NCI-H460 (cell line): ENCODE measurements at regions not wholly inside any gene's neighbourhood (a gene's known extent, or its start where the extent isn't known, plus 50 kb on each side); places are given as distances from the start of the nearest gene placed in this dataset.
"Not testable (repeated sequence)": the region's sequence is repeated elsewhere in the genome, so short reads cannot be mapped to it uniquely, and the experiment has no call there.

Experiments used
- DNase-seq: peaks from one replicate; pipeline ENCODE4 v3.0.0-alpha.2; 2016; ENCODE audit warnings: low read depth; ENCODE audit errors: extremely low read depth

DNA sequence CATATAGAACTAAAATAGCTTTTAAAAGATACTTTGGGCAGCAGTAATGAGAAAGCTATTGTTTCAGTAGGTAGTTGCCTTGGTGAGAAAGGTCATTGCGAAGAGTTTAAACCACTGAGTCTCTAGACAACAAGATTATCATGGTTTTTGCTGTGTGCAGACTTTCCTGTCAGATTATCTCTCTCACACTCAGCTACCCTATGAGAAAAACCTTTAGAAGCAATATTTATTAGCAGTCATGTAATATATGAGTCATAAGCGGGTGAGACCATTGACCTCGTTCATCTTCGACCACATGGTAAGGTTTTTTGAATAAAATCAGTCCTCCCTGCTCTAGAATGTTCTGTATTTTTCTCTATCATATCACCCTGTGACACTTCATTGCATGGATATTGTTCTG is 59.9 kb downstream of the GPR65 start:
- no peak for DNase-seq

GRCh38 chr14:88069677-88070076 is 64.7 kb downstream of the GPR65 start:
- no peak for DNase-seq

DNA sequence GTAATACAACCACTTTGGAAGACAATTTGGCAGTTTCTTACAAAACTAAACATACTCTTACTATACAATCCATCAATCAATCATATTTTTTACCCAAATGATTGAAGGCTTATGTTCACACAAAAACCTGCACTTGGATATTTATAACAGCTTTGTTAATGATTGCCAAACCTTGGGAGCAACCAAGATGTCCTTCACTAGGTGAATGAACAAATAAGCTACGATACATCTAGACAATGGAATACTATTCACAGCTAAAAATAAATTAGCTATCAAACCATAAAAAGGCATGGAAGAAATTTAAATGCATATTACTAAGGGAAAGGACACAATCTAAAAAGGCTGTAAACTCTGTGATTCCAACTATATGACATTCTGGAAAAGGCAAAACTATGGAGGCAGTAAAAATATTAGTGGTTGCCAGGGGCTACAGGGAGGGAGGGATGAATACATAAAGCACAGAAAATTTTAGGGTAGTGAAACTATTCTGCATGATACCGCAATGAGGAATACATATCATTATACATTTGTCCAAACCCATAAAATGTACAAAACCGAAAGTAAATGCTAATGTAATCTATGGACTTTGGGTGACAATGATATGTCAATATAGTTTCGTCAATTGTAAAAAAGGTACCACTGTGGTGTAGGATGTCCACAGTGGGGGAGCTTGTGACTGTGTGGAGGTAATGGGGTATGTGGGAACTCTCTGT is 70.5 kb downstream of the GPR65 start:
- no peak for DNase-seq

DNA sequence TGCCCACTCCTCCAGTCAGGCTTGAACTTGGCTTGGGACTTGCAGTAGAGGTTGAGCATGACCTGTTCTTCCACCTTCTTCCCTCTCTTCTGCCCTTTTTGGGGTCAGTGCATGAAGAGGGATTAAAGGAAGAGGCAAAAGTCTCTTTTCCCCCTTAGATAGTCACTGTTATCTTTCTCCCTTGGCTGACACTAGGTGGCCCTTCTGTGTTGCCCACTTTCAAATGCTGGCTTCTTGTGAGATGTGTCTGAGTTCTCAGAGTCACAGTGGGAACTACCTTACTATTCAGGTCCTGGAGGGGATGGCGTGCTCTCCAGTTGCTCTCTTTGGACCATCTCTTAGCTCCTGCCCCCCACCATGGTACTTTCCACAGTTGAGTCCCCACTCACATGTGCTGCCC is 73.6 kb downstream of the GPR65 start:
- DNase-seq = no peak

- DNase-seq = no peak
Observed at GRCh38 chr14:88079624-88080023, 74.7 kb downstream of the GPR65 start.

DNA sequence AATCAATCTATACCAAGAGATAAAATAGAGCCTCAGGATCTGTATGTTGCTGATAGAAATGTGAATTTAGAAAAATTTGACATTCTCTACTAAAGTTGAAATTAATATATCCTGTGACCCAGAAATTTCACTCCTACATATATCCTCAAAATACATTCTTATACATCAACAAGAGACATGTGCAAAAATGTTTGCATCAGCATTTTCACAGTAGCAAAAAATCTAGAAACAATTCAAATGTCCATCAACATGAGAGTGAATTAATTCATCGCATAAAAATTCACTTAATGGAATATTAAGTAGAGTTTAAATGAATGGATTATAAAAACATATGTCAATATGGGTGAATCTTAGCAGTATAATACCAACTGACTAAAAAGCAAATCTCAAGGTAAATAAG is 80.8 kb downstream of the GPR65 start:
- DNase-seq = no peak

GRCh38 chr14:88089445-88089844 is 84.5 kb downstream of the GPR65 start:
- no peak for DNase-seq

DNA sequence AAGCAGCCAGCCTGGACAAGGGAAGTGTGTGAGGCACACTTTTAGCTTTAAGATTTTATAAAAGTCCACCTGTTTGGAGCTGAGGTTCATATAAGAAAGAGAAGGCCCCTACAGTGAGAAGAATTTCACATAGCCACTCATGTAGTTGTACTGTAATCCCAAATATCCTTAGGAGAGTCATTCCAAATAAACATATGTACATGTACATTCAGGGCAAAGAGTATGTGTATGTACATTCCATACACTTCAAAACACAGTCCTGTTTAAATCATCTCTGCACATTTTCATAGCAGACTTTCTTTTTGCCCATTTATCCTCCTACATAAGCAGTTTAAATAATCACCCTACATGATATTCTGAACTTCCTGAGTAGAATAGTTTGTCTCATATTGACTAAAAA is 87.6 kb downstream of the GPR65 start:
- DNase-seq = no peak

GRCh38 chr14:88095791-88096190 is 90.9 kb downstream of the GPR65 start:
- no peak for DNase-seq

GRCh38 chr14:88098163-88098562 is 93.2 kb downstream of the GPR65 start:
- DNase-seq = no peak

DNA sequence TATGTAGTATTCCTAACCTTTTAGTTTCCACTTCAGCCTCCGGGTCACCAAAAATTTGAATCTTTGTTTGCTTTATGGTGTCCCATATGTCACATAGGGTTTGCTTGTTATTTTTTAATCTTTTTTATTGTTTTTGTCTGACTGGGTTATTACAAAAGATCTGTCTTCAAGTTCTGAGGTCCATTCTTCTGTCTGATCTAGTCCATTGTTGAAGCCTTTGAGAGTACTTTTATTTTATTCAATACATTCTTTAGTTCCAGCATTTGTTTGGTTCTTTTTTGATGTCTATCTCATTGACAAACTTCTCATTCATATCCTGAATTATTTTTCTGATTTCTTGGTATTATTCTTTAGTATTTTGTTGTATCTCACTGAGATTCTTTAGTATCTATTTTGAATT is 99.8 kb downstream of the GPR65 start:
- no peak for DNase-seq

DNA sequence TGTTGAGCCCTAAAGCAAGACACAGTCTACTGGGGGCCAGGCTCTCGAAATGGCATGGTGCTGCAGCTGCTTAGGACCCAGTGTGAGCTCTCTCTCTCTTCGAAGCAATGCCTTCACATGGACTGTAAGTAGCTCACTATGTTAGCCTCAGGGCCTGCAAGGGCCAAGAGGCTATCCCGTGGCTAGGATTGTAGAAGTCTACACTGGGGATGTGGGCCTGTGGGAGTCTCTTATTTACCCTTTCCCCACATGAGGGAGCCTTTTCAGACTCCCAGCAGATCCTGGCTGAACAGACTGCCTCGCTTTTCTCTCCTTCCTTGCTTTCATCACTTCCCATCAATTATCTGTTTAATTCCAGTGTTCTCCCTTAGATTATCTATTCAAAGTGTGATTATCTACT is 101.4 kb downstream of the GPR65 start:
- no peak for DNase-seq

- DNase-seq = not testable (repeated sequence)
Observed at GRCh38 chr14:88127669-88128068, 122.7 kb downstream of the GPR65 start.

GRCh38 chr14:88128816-88129215 is 123.9 kb downstream of the GPR65 start:
- no peak for DNase-seq

GRCh38 chr14:88129306-88130056 is 124.5 kb downstream of the GPR65 start:
- DNase-seq = peak; percentile 58

GRCh38 chr14:88130057-88130432 is 125.1 kb downstream of the GPR65 start:
- DNase-seq = no peak
